ENCODE measurements at regions not wholly inside any gene's neighbourhood (a gene's known extent, or its start where the extent isn't known, plus 50 kb on each side); places are given as distances from the start of the nearest gene placed in this dataset.

- no peak for TF ChIP-seq EP300 (IDR thresholded peaks at IDR 0.05; ENCODE audit: borderline replicate concordance in 1 of 2, low read depth in 2 of 2, low read length in 2 of 2)
- no peak for TF ChIP-seq CTCF (IDR thresholded peaks at IDR 0.05; ENCODE audit: control extremely low read depth in 1 of 3, insufficient read depth in 1 of 3, low read depth in 1 of 3, low read length in 3 of 3)
- TF ChIP-seq YY1 (IDR thresholded peaks at IDR 0.05; ENCODE audit: low read depth, low read length), result peak; percentile 76; the same call in 1 of the 2 replicates
- TF ChIP-seq USF2 (IDR thresholded peaks at IDR 0.05; ENCODE audit: low read length), result no peak
- TF ChIP-seq RAD21 (IDR thresholded peaks at IDR 0.05 in 1 of 2, conservative IDR thresholded peaks at IDR 0.05 in 1 of 2; ENCODE audit: low read depth in 2 of 2, low read length in 2 of 2), result no peak
- no peak for TF ChIP-seq ZNF274 (IDR thresholded peaks at IDR 0.05; ENCODE audit: borderline replicate concordance, extremely low read depth, low read length)
Measured at GRCh38 chr5:17831279-17831678, 197.0 kb downstream of the TAF11L14 start.

All from H1 (cell line).